Tibial artery (tissue), 4 donors: ENCODE measurements at regions not wholly inside any gene's neighbourhood (a gene's known extent, or its start where the extent isn't known, plus 50 kb on each side); places are given as distances from the start of the nearest gene placed in this dataset.

Source experiments
- DNase-seq, 2 donors: peaks; one replicate each; pipeline ENCODE4 v3.0.0-alpha.2; 2019
- H3K27ac ChIP-seq, 2 donors: fragments of 200-600 bp; sonication (generic) in 1 of 2; 1 replicate in 1 of 2; 2 replicates in 1 of 2; pipeline ENCODE4 v1.5.1; 2018 to 2019; ENCODE audit warnings: mild to moderate bottlenecking in 1 of 2
- H3K27me3 ChIP-seq, 2 donors: fragments of 200-600 bp; sonication (generic) in 1 of 2; one replicate each; pipeline versions ENCODE4 v1.5.1 to v1.6.0; 2016 to 2019
- H3K36me3 ChIP-seq, 3 donors: fragments of 200-600 bp; sonication (generic) in 2 of 3; one replicate each; pipeline ENCODE4 v1.5.1; 2016 to 2019; ENCODE audit warnings: mild to moderate bottlenecking in 2 of 3
- H3K4me1 ChIP-seq, 4 donors: fragments of 200-600 bp; sonication (generic) in 2 of 4; 1 replicate in 3 of 4; 2 replicates in 1 of 4; pipeline ENCODE4 v1.5.1; 2016 to 2019
- H3K4me3 ChIP-seq, 2 donors: fragments of 200-600 bp; sonication (generic) in 1 of 2; 1 replicate in 1 of 2; 2 replicates in 1 of 2; pipeline ENCODE4 v1.5.1; 2018 to 2019; ENCODE audit warnings: mild to moderate bottlenecking in 2 of 2
- H3K9me3 ChIP-seq, 3 donors: fragments of 200-600 bp; sonication (generic) in 1 of 3; one replicate each; pipeline ENCODE4 v1.5.1; 2016 to 2019
- CTCF ChIP-seq, 2 experiments: fragments of 200-600 bp in 1 of 2; fragments of 450-650 bp in 1 of 2; IDR thresholded peaks; one replicate each; pipeline ENCODE4 v1.5.1; 2017 to 2019; ENCODE audit warnings: antibody characterized with exemption in 2 of 2, mild to moderate bottlenecking in 1 of 2, moderate library complexity in 1 of 2
- intact Hi-C: fragments of 100-400 bp; cut with DNase I; formaldehyde crosslinking; loops from one replicate; pipeline ENCODE4 v1.15.0; 2023; ENCODE audit warnings: low total_unique reads

GRCh38 chr20:20931024-20931423 lies 175.1 kb downstream of the LINC00237 start:
- H3K27me3 ChIP-seq = no peaks in the 10 kb centered on the region
- TF ChIP-seq CTCF (IDR thresholded peaks at IDR 0.05) = no peak
- no peak for DNase-seq
- H3K4me1 ChIP-seq = no peaks in the 10 kb centered on the region
- intact Hi-C loops = no loop called here
- no peaks in the 10 kb centered on the region for H3K9me3 ChIP-seq
- no peak overlapping the region for H3K27ac ChIP-seq
- H3K4me3 ChIP-seq = no peak overlapping the region
- no peaks in the 10 kb centered on the region for H3K36me3 ChIP-seq

- intact Hi-C loops = no loop called here
- no peaks in the 10 kb centered on the region for H3K36me3 ChIP-seq
- DNase-seq = no peak
- H3K27me3 ChIP-seq = no peaks in the 10 kb centered on the region
- no peak overlapping the region for H3K27ac ChIP-seq
- TF ChIP-seq CTCF (IDR thresholded peaks at IDR 0.05) = no peak
- H3K4me1 ChIP-seq = no peaks in the 10 kb centered on the region
- H3K4me3 ChIP-seq = no peak overlapping the region
- no peaks in the 10 kb centered on the region for H3K9me3 ChIP-seq
Observed at GRCh38 chr20:20930500-20930899, 175.7 kb downstream of the LINC00237 start.

GRCh38 chr20:20929341-20929740 lies 176.8 kb downstream of the LINC00237 start:
- Histone ChIP-seq H3K27me3 (no peaks in the 10 kb centered on the region), H3K4me3 (no peak overlapping the region), H3K9me3 (peaks cover 0 to 5% (median 0%) of the 10 kb centered on the region in 3 donors), H3K27ac (no peak overlapping the region), H3K36me3 (no peaks in the 10 kb centered on the region), H3K4me1 (no peaks in the 10 kb centered on the region)
- no peak for DNase-seq
- intact Hi-C loops = no loop called here
- no peak for TF ChIP-seq CTCF (IDR thresholded peaks at IDR 0.05)

GRCh38 chr20:20926222-20926905 lies 179.8 kb downstream of the LINC00237 start:
- Histone ChIP-seq H3K27me3 (no peaks in the 10 kb centered on the region), H3K4me3 (no peak overlapping the region), H3K27ac (no peak overlapping the region), H3K9me3 (peaks cover 0 to 5% (median 0%) of the 10 kb centered on the region in 3 donors), H3K36me3 (no peaks in the 10 kb centered on the region), H3K4me1 (no peaks in the 10 kb centered on the region)
- DNase-seq = no peak
- TF ChIP-seq CTCF (IDR thresholded peaks at IDR 0.05) = no peak
- intact Hi-C loops = no loop called here

GRCh38 chr20:20920433-20920832 lies 185.7 kb downstream of the LINC00237 start:
- Histone ChIP-seq H3K27ac (no peak overlapping the region), H3K27me3 (no peaks in the 10 kb centered on the region), H3K4me3 (no peak overlapping the region), H3K9me3 (peaks cover 0 to 8% (median 0%) of the 10 kb centered on the region in 3 donors), H3K36me3 (no peaks in the 10 kb centered on the region), H3K4me1 (no peaks in the 10 kb centered on the region)
- DNase-seq = no peak
- TF ChIP-seq CTCF (IDR thresholded peaks at IDR 0.05) = no peak
- intact Hi-C loops = no loop called here

GRCh38 chr20:20915844-20916243 lies 190.3 kb downstream of the LINC00237 start:
- H3K27ac ChIP-seq = no peak overlapping the region
- no peak overlapping the region for H3K4me3 ChIP-seq
- DNase-seq = no peak
- no peaks in the 10 kb centered on the region for H3K4me1 ChIP-seq
- TF ChIP-seq CTCF (IDR thresholded peaks at IDR 0.05) = no peak
- H3K27me3 ChIP-seq = no peaks in the 10 kb centered on the region
- intact Hi-C loops = no loop called here
- no peaks in the 10 kb centered on the region for H3K36me3 ChIP-seq
- peaks cover 0 to 3% (median 0%) of the 10 kb centered on the region in 3 donors for H3K9me3 ChIP-seq
